HG02610 (cell line): ENCODE measurements at regions not wholly inside any gene's neighbourhood (a gene's known extent, or its start where the extent isn't known, plus 50 kb on each side); places are given as distances from the start of the nearest gene placed in this dataset.

Experiments
- ATAC-seq: cut with Tn5 transposase; IDR thresholded peaks from one replicate; pipeline ENCODE4 v1.9.1; 2021; ENCODE audit warnings: mild to moderate bottlenecking, moderate library complexity; ENCODE audit not compliant: unreplicated experiment

GRCh38 chr20:16944745-16945144 is 196.6 kb downstream of the OTOR start:
- ATAC-seq = no peak

GRCh38 chr20:16945619-16946018 is 197.5 kb downstream of the OTOR start:
- ATAC-seq = no peak

- no peak for ATAC-seq
Measured at GRCh38 chr20:16946097-16946496, 197.9 kb downstream of the OTOR start.

- no peak for ATAC-seq
Measured at GRCh38 chr20:16947479-16947878, 199.3 kb downstream of the OTOR start.

GRCh38 chr20:16951876-16952275 is 203.7 kb downstream of the OTOR start:
- ATAC-seq = no peak

GRCh38 chr20:16952965-16953364 is 204.8 kb downstream of the OTOR start:
- no peak for ATAC-seq

GRCh38 chr20:16953858-16954257 is 205.7 kb downstream of the OTOR start:
- ATAC-seq = no peak

- no peak for ATAC-seq
Measured at GRCh38 chr20:16955462-16955861, 207.3 kb downstream of the OTOR start.

GRCh38 chr20:16955971-16956370 is 207.8 kb downstream of the OTOR start:
- no peak for ATAC-seq

GRCh38 chr20:16965401-16965800 is 217.2 kb downstream of the OTOR start:
- ATAC-seq = no peak

GRCh38 chr20:16966276-16966880 is 218.2 kb downstream of the OTOR start:
- ATAC-seq = no peak

- no peak for ATAC-seq
Measured at GRCh38 chr20:16968099-16968498, 219.9 kb downstream of the OTOR start.

- ATAC-seq = no peak
Measured at GRCh38 chr20:16970776-16971175, 222.6 kb downstream of the OTOR start.

GRCh38 chr20:16974080-16974854 is 226.1 kb downstream of the OTOR start:
- no peak for ATAC-seq

GRCh38 chr20:16974855-16975162 is 226.7 kb downstream of the OTOR start:
- no peak for ATAC-seq

- ATAC-seq = no peak
Measured at GRCh38 chr20:16975682-16976081, 227.5 kb downstream of the OTOR start.

GRCh38 chr20:16978497-16978896 is 230.3 kb downstream of the OTOR start:
- ATAC-seq = no peak

- no peak for ATAC-seq
Measured at GRCh38 chr20:16982091-16982726, 234.1 kb downstream of the OTOR start.

- no peak for ATAC-seq
Measured at GRCh38 chr20:16984481-16984880, 236.3 kb downstream of the OTOR start.

GRCh38 chr20:17003170-17003870 is 223.5 kb upstream of the PCSK2 start:
- ATAC-seq = no peak

- ATAC-seq = no peak
Measured at GRCh38 chr20:17010181-17010580, 216.7 kb upstream of the PCSK2 start.
